ENCODE measurements at regions not wholly inside any gene's neighbourhood (a gene's known extent, or its start where the extent isn't known, plus 50 kb on each side); places are given as distances from the start of the nearest gene placed in this dataset.
"Not testable (repeated sequence)": the region's sequence is repeated elsewhere in the genome, so short reads cannot be mapped to it uniquely, and the experiment has no call there.

DNA sequence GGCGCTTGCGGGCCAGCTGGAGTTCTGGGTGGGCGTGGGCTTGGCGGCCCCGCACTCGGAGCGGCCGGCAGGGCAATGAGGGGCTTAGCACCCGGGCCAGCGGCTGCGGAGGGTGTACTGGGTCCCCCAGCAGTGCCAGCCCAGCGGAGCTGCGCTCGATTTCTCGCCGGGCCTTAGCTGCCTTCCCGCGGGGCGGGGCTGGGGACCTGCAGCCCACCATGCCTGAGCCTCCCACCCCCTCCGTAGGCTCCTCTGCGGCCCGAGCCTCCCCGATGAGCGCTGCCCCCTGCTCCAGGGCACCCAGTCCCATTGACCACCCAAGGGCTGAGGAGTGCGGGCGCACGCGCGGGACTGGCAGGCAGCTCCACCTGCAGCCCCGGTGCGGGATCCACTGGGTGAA is 827.6 kb downstream of the PLOD2 start:
- DNase-seq, result not testable (repeated sequence)

DNA sequence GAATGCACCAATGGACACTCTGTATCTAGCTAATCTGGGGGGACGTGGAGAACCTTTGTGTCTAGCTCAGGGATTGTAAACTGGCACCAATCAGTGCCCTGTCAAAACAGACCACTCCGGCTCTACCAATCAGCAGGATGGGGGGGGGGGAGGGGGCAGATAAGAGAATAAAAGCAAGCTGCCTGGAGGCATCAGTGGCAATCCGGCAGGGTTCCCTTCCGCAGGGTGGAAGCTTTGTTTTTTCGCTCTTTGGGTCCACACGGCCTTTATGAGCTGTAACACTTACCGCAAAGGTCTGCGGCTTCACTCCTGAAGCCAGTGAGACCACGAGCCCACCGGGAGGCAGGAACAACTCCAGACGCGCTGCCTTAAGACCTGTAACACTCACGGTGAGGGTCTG is 827.1 kb downstream of the PLOD2 start:
- DNase-seq, result no peak

DNA sequence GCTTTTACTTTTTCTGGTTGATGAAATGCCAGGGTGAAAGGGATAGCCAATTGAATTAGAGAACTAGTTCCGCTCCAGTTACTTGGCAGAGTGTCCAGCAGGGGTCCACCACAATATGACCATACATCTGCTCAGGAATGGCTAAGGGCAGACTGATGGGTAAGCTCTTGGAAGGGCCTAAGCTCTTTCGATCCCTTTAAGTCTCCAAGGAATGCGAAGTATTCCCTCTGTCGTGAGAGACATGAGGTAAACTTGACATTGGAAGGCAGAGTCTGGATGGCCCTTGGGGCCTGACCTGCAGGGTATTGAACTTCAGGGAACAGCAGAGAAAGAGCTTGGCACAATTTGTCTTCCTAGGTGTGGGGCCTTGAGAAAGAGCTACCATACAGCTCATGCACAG is 805.8 kb downstream of the PLOD2 start:
- no peak for DNase-seq

DNA sequence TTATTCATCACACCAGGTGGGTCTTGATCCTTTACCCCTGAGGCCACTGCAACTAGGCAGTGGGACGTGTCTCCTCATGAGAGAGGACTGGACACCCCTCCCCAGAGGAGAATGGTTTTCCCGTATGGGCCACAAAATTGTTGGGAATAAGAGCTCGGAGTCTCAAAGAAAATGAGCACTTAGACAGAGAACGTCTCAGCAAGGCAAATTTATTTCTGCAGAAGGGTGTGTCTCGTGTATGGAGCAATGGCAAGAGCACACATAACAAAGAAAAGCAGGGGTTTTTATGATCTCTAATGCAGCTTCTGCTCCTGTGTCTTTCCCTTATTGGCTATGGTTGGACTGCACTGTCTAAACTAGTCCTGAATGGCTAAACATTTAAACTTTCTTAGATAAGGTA is 803.5 kb downstream of the PLOD2 start:
- DNase-seq, result no peak

DNA sequence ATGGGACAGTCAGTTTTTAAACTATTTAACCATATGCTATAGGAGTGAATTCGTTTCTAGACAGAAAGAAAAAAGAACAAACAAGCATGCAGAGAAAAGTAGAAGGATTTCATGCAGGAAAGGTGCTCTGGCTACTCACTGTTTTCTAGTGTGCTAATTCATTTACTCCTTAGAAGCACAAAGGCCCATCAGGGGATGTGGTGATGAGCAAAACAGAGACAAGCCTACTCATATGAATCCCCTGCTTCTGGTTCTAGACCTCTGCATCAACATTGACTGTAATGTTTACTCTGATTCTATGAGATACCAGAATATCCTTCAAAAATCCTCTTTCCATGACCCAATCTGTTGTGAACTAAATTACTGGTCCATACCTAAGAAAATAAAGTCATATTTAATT is 801.9 kb downstream of the PLOD2 start:
- DNase-seq, result no peak

DNA sequence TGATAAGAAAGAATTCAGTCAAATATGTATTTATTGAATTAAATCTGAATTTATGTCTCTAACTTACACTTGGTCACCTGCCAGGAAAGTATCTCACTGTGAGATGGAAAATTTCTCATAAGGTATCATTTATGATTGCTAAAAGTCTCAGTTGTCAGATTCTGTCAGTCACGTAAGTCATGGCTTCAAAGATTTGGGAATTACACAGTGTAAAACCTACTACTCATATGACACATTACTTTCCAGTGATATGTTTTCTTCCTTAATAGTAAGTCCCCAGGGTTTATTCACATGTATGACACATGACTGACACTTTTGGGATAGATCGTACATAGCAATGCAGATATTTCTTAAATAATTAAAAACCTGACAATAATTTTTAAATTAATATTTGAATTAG is 792.2 kb downstream of the PLOD2 start:
- no peak for DNase-seq

DNA sequence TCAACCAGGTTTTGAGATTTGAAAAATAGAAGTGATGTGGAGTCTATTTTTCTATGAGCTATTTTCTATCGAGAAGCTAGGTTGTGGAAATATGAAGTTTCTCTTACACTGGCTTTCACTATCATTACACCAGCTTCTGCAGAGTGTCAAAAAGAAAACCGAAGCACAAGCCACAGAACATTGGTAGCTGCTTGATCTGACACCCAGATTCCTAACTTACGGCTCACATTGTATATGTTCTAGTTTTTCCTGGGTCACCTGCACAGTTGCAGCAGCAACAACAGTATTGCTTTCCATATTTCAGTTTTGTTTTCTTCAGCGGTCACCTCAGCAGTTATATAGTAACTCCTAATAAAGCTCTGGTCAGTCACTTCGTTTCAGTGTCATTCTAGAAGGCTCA is 790.1 kb downstream of the PLOD2 start:
- no peak for DNase-seq

DNA sequence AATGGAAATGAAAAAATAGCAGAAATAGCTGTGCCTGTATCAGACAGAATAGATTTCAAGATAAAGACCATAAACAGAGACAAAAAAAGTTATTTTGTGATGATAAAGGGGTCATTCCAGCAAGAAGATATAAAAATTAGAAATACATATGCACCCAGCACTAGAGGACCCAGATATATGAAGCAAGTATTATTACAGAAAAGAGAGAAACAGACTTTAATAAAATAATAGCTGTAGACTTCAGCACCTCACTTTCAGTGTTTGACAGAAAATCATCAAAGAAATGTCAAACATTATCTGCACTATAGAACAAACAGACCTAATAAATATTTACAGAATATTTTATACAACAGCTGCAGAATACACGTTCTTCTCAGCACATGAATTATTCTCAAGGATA is 783.7 kb downstream of the PLOD2 start:
- DNase-seq, result no peak

DNA sequence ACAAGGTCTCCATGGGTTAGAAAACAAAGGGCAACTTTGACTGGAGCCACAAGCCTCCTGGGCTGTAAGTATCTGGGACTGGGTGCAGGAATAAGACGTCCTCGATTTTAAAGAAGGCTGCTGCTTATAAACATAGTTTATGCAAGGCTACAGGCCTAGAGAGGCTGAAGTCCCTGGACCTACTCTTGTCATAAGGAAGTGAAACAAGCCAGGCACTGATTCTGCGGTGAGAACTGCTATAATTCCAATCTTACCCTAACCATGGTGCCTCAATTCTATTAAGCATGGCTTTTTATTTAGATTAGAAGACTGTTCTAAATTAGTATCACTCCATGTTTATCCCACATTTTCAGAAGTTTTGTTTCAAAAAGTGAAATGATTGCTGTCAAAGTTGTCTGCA is 777.6 kb downstream of the PLOD2 start:
- DNase-seq, result no peak

DNA sequence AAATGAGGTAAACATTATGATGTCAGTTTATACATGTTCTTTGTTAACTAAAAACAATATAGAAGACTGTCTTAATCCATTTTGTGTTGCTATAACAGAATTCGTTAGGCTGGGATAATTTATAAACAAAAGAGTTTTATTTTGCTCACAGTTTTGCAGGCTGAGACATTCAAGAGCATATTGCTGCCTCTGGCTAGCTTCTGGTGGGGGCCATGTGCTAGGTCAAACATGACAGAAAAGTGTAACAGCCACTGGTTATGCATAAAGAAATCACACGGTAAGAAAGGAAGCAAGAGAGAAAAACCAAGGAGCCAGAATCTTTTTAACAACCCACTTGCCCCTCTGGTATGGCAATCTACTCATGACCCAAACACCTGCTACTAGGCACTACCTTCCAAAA is 776.7 kb downstream of the PLOD2 start:
- no peak for DNase-seq

DNA sequence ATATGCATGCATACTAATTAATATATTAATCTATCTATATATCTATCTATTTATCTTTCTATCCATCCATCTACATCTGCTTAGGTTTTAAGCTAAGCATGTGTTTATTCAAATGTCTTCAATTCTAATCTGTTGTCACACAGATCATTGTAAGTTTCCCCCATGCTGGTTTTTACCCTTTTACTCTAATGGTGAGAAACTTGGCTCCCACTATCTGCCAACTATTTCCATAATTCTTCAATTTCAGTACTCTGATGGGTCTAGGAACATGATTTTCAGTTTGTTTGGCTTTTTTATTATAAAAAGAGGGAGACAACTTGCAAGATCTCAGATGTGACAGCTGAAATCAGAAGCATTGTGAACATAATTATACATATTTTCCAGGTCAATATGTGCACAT is 773.8 kb downstream of the PLOD2 start:
- no peak for DNase-seq

DNA sequence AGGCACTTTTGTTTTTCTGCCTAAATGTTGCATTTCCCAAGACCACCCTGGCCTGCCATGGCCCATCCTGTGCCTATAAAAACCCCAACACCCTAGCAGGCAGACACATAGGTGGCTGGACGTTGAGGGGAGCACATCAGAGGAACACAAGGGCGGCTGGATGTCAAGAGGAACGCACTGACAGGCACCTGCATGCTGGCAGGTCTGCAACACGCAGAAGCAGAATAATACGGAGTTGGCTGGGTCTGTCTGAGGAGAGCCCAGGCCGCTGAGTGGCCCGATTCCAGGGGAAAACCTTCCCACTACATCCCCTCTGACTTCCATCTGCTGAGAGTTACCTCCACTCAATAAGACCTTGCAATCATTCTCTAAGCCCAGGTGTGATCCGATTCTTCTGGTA is 765.6 kb downstream of the PLOD2 start:
- DNase-seq, result no peak

DNA sequence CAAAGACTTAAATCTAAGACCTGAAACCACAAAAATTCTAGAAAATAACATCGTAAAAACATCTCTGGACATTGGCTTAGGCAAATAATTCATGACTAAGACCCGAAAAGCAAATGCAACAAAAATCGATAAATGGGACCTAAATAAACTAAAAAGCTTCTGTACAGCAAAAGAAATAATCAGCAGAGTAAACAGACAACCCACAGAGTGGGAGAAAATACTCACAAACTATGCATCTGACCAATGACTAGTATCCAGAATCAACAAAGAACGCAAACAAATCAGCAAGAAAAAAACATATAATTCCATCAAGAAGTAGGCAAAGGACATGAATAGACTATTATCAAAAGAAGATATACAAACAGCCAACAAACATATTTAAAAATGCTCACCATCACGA is 749.4 kb downstream of the PLOD2 start:
- DNase-seq, result no peak

DNA sequence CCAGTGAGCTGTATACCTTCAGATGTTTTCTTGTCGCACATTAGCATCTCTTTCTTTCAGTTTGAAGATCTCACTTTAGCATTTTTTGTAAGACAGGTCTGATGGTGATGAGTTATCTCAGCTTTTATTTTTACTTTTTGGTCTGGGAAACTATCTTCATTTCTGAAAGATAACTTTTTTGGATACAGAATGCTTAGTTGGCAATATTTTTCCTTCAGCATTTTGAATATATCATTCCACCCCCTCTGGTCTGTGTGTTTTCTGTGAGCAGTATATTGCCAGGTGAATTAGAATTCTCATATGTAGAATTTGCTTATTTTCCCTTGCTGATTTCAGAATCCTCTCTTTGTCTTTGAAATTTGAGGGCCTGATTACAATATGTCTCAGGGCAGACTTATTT is 743.3 kb downstream of the PLOD2 start:
- no peak for DNase-seq

DNA sequence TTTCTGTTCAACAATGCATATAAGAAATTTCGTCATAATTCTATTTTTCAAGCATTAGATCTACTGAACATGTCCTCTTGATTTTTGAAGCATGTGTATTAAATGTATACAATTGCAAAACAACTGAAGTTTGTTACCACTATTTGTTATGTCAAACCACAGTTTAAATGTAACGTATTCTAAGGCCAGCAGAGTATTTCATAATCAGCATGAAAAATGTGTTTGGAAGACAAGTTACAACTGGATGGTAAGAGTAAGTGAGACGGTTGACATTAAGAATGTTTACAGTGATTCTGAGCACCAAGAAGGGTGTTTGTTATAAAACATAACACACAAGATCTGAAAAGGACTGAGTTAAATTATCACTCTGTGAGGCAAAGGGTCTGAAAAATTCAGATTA is 738.4 kb downstream of the PLOD2 start:
- no peak for DNase-seq

DNA sequence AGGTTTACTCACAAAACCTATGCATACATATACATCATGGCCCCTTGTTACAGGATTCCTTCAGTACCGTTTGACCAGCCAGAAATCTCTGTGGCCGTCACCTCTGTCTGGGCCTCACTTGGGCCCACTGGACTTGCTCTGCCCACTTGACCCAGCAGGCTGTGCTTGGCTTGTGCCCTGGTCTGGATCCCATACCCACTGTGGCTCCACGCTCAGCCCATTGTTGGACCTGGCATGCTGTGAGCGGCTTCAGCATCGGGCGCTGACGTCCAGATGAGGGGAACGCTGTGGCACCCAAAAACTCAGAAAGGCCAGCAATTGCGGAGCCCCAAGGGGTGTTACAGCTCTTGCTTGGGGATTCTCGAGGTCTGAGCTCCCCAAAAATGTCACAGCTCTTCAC is 733.6 kb downstream of the PLOD2 start:
- no peak for DNase-seq

DNA sequence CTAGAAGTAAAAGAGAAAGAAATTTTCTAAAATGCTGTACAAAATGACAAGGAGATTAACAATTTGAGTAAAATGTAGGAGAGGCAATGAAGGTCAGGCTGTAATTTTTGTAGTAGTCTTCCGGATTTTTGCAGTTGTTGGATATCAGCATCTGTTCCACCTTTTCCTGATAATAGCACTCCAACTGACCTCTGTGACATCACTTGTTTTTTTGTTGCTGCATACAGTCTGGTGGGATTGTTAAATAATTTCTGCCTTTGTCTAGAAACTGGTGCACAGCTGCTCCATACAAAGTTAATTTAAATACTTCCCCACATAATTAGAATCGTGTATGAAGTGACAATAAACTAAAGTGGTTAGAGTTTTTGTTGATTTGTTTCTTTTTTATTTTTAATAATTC is 731.4 kb downstream of the PLOD2 start:
- DNase-seq, result no peak

DNA sequence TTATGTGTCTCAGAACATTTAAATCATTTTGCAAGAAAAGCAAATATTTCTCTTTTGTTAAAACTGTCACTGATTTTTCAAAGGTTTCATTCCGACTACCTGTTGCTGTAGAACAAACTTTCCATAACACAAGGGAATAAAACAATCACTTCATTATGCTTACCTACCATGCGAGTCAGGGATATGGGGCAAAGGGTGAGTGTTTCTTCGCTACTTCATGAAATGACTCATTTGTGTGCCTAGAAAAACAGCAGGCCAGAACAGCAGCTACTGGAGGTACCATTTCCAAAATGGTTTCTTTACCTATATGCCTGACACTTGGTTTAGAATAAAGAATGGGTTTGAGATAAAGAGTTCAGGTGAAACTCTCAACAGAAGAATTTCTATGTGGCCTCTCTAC is 712.5 kb downstream of the PLOD2 start:
- no peak for DNase-seq

DNA sequence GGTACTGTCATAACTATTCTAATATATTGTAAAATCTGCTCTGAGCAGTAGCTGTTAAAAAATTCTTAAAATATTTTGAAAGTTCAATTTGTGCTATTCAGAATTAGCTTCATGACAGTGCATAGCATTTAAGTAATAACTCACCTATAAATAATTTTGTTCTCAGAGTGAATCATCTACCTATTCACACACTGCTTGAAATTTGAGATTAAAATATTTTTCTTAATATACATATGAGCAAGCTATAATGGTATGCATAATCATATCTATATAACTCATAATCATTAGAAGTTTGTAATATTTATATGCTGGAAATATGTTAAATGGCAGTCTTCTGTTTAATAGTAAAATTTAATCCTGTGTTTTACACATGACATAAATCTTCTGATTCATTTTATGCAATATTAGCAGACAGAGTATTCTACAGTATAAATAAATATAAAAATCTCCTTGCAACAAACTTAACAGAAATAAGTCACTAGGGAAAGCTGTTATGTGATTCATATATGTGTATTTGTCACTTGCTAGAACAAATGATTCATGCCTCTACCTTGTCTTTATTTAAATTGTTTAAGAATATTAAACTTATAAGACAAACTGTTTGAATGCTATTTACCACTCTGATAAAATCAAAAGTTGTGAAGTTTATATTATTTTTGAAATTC is 710.8 kb downstream of the PLOD2 start:
- no peak for DNase-seq

DNA sequence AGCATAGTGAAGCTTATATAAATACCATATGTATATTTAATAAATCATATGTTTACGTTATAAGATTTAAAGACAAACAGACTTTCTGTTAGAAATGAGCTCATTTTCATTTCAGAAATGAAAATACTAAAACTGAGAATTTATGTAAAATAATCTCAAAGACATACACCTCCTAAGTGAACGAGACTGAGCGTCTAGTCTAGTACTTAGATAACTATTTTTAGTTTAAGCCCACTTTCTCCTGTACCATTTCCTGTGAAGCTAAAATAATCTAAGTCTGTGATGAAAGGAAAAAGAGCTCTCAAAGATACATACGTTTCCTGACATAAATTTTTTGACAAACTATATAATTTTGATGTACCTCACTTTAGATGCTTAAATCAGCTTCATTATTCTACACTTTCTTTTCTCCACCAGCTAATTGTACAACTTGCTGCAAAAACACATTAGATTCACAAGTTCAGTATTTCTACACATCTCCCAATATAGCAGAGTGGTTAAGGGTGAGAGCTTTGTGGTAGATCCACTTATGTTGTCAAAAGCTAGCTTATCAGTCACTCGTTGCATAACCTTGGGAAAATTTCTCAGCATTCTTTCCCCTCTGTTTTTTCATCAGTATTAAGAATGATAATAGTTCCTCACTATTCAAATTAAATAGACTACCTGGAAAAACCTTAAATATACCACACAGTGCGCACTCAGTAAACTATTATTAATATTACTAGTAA is 703.0 kb downstream of the PLOD2 start:
- no peak for DNase-seq

DNA sequence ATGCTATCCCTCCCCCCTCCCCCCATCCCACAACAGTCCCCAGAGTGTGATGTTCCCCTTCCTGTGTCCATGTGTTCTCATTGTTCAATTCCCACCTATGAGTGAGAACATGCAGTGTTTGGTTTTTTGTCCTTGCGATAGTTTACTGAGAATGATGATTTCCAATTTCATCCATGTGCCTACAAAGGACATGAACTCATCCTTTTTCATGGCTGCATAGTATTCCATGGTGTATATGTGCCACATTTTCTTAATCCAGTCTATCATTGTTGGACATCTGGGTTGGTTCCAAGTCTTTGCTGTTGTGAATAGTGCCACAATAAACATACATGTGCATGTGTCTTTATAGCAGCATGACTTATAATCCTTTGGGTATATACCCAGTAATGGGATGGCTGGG is 701.3 kb downstream of the PLOD2 start:
- DNase-seq, result not testable (repeated sequence)

DNA sequence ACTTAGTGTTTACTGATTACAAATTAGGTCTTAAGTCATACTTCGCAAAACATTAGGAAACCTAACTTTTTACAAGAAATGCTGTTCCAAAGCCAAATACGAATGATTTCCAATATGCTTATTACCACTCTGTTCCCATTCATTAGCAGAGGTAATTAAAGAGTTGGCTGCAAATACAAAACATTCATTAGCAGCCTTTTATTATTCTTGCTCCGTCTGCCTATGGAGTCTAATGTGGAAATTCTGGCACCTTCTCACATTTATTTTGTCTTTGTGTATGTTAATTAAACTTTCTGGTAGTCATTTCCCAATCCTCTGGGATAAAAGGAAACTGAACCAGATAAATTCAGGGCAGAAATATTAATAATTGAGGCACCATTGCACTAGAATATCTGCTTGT is 689.0 kb downstream of the PLOD2 start:
- no peak for DNase-seq

DNA sequence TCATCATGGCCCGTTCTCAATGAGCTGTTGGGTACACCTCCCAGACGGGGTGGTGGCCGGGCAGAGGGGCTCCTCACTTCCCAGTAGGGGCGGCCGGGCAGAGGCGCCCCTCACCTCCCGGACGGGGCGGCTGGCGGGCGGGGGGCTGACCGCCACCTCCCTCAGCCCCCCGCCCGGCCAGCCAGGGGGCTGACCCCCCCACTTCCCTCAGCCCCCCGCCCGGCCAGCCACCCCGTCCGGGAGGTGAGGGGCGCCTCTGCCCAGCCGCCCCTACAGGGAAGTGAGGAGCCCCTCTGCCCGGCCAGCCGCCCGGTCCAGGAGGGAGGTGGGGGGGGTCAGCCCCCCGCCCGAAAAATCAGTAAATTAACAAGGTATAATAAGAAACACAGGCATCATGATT is 678.2 kb downstream of the PLOD2 start:
- DNase-seq, result not testable (repeated sequence)

DNA sequence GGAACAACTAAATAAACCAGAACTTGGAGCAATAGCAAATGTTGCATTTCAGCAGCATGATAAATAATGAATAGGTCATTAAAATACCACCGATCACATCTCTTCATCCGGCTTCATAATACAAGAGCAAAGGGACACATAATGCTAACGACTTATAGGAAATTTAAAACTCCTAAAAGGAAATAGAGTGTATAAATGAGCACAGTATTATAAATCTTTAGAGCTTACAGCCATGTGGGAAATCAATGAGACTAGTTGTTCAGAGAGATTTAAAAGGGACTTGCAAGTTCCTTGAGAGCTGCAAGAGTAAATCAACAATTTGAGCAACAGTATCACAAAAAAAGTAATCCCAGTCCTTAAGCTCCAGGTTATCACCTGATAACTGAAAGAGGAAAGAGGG is 677.0 kb downstream of the PLOD2 start:
- no peak for DNase-seq

DNA sequence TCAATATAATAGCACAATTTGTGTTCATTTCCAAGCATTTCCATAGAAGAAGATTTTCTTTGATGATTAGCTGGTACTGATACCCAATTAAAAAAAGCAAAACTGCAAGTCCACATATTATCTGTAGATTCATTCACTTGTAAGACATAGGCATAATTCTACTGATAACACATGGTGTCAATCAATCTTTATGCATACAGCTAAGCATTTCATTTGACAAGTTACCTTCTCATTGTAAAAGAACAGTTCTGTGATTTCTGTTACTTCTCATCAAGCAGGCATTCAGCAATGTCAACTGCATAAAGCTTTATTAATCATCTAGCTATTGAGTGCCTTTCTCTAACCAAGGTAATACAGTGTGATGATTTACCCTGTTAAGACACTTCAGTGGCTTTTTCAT is 672.0 kb downstream of the PLOD2 start:
- no peak for DNase-seq
